EH (cell line): ENCODE measurements at regions not wholly inside any gene's neighbourhood (a gene's known extent, or its start where the extent isn't known, plus 50 kb on each side); places are given as distances from the start of the nearest gene placed in this dataset.
A peak's percentile ranks its signal among the peaks of the same experiment; 100 is the strongest.

ENCODE experiments used
- DNase-seq: peaks from one replicate; pipeline ENCODE4 v3.0.0-alpha.2; 2015; ENCODE audit warnings: low read depth

GRCh38 chr17:413016-413350 is 60.4 kb upstream of the RPH3AL start:
- DNase-seq = no peak

- peak; percentile 75 for DNase-seq
Measured at GRCh38 chr17:412211-413015, 59.8 kb upstream of the RPH3AL start.

DNA sequence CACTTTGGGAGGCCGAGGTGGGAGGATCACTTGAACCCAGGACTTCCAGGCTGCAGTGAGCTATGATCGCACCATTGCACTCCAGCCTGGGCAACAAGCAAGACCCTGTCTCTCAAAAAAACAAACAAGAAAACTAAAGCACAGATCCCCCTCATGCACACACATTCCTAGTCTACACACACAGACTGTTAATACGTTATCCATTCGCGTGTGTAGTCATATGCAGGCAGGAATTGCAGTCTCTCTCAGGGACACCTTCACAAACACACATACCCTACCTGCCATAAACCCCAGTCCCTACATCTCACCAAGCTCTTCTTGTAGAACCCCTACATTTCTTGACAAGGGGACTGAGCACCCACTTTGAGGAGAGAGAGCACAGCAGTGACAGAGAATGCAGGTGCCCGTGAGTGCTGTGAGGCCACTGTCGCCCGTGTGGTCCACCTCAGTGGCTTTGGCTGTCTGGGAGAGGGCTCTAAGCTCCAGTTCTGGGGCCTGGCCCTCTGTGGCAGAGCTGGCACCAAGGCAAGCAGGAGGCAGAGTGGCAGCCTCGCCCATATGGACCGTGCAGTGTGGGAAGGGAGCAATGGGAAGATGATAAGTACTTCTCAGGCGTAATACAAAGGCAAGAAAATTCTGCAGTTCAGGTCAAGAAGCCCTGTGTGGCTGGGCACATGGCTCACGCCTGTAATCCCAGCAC is 59.0 kb upstream of the RPH3AL start:
- DNase-seq = no peak

- DNase-seq = peak; percentile 47
Measured at GRCh38 chr17:410543-411401, 58.2 kb upstream of the RPH3AL start.

DNA sequence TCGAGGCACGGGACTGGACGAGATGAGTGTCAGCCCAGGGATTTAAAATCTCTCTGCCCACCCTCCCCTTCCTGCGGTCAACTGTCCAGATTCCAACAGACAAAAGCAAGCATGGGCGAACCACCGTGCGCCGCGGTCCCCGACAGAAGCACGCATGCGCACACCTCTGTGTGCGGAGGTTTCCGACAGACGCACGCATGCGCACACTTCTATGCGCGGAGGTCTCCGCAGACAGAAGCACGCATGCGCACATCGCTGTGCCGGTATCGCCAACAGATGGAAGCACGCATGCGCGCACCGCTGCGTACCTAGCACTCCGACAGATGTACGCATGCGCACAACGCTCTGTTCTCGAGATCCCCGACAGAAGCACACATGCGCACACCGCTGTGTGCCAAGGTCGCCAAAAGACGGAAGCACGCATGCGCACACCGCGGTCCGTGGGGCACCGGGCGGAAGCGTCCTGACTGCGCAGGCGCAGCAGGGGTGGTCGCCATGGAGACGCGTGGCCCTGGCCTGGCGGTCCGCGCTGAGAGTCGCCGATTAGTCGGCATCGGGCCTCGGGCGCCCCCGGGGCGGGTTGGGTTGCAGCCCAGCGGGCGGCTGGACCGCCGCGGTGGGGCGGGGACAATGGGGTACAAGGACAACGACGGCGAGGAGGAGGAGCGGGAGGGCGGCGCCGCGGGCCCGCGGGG is 57.4 kb upstream of the RPH3AL start:
- DNase-seq = peak; percentile 100

- DNase-seq = no peak
Measured at GRCh38 chr17:409308-409847, 56.8 kb upstream of the RPH3AL start.

GRCh38 chr17:404703-405102 is 52.1 kb upstream of the RPH3AL start:
- DNase-seq = no peak
